AG04449 (cell line): ENCODE measurements at regions not wholly inside any gene's neighbourhood (a gene's known extent, or its start where the extent isn't known, plus 50 kb on each side); places are given as distances from the start of the nearest gene placed in this dataset.
A peak's percentile ranks its signal among the peaks of the same experiment; 100 is the strongest.

ENCODE experiments used
- CTCF ChIA-PET: fragments of 350-600 bp; formaldehyde crosslinking; extraction: SDS; loops from one replicate; lab custom pipeline; 2021; ENCODE audit warnings: antibody characterized with exemption; lab: Yijun Ruan, JAX
- POLR2A ChIA-PET: fragments of 400-600, 350-600 bp; formaldehyde crosslinking; extraction: SDS; loops from one replicate; lab custom pipeline; 2020; ENCODE audit warnings: antibody characterized with exemption, inconsistent platforms; lab: Yijun Ruan, JAX
- DNase-seq: peaks from one replicate; pipeline ENCODE4 v3.0.0-alpha.2; 2010; ENCODE audit warnings: low read depth, low spot score
- H3K4me3 ChIP-seq: 2 replicates; pipeline ENCODE4 v1.5.1; 2011; ENCODE audit warnings: low read depth, mild to moderate bottlenecking, control low read depth, low read length
- CTCF ChIP-seq: IDR thresholded peaks from one replicate; pipeline ENCODE4 v1.5.1; 2011; ENCODE audit warnings: mild to moderate bottlenecking, moderate library complexity, low read length, control low read depth, inconsistent platforms; ENCODE audit not compliant: insufficient read depth; ENCODE audit errors: missing control alignments

- CTCF ChIA-PET, result no interaction called here
- no peak for TF ChIP-seq CTCF
- POLR2A ChIA-PET, result no interaction called here
- no peak overlapping the region for H3K4me3 ChIP-seq
- no peak for DNase-seq
These were observed 144.1 kb upstream of the ALCAM start for GRCh38 chr3:105222568-105223093.

DNA sequence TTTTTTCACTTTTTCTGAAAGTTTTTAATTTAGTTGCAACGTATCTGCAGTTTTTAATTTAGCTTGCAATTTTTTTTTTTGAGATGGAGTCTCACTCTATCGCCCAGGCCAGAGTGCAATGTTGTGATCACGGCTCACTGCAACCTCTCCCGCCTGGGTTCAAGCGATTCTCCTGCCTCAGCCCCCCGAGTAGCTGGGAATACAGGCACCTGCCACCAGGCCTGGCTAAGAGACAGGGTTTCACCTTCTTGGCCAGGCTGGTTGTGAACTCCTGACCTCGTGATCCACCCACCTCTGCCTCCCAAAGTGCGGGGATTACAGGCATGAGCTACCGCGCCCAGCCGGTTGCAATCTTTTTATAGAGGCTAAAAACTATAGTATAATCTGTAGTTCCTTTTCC, 142.9 kb upstream of the ALCAM start:
- POLR2A ChIA-PET, result no interaction called here
- TF ChIP-seq CTCF, result no peak
- DNase-seq, result no peak
- H3K4me3 ChIP-seq, result no peak overlapping the region
- CTCF ChIA-PET, result no interaction called here

DNA sequence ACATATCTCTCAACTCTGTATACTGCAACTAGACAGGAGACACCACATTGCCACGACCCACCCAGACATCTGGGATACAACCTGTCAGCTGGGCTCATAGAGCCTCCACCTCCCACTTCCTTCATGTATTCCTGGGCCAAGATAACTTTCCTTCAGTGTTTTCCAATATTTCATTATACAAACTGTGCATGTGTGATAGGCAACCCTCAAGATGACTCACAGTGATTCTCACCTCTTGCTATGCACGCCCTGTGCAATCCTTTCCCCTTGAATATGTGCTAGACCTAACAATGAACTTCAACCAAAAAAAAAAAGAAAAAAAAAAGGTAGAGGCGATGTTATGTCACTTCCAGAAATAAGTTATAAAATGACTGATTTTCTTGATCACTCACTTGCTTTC, 138.0 kb upstream of the ALCAM start:
- no peak for DNase-seq
- no peak for TF ChIP-seq CTCF
- ChIA-PET CTCF (no interaction called here), POLR2A (no interaction called here)
- H3K4me3 ChIP-seq, result no peak overlapping the region

GRCh38 chr3:105232553-105232952, 134.2 kb upstream of the ALCAM start:
- no peak for DNase-seq
- CTCF ChIA-PET, result no interaction called here
- no peak for TF ChIP-seq CTCF
- POLR2A ChIA-PET, result no interaction called here
- H3K4me3 ChIP-seq, result no peak overlapping the region

DNA sequence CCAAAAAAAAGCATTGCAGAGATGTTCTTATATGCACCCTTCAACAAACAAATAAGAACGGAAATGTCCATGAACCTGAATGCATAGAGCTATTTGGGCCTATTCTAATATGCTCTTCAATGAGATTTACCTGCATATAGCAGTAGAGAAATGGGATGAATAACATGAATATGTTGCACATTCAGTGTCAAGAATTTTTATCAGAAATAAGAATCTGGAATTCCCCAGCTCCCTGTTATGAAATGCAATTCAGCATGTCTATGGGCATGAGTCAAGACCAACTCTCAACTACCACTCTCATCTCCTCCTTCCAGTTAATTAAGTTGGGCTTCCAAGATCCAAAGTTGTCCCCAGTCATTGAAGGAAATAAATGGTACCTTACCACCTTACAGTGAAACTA, 133.7 kb upstream of the ALCAM start:
- DNase-seq, result peak; percentile 12
- TF ChIP-seq CTCF, result no peak
- CTCF ChIA-PET, result no interaction called here
- H3K4me3 ChIP-seq, result no peak overlapping the region
- POLR2A ChIA-PET, result no interaction called here

GRCh38 chr3:105235221-105235620, 131.5 kb upstream of the ALCAM start:
- no peak overlapping the region for H3K4me3 ChIP-seq
- ChIA-PET CTCF (no interaction called here), POLR2A (no interaction called here)
- no peak for DNase-seq
- no peak for TF ChIP-seq CTCF
